H9 (cell line): ENCODE measurements at regions not wholly inside any gene's neighbourhood (a gene's known extent, or its start where the extent isn't known, plus 50 kb on each side); places are given as distances from the start of the nearest gene placed in this dataset.

ENCODE experiments used
- DNase-seq: peaks from one replicate; pipeline ENCODE4 v3.0.0-alpha.2; 2017
- H2AFZ ChIP-seq: one replicate; pipeline ENCODE4 v1.6.1; 2013; ENCODE audit warnings: mild to moderate bottlenecking, low read length, control low read depth, moderate library complexity
- H2AK5ac ChIP-seq: 2 replicates; pipeline ENCODE4 v1.6.1; 2013; ENCODE audit warnings: low read length, control low read depth, mixed read lengths; ENCODE audit not compliant: insufficient read length
- H2BK120ac ChIP-seq: one replicate; pipeline ENCODE4 v1.6.1; 2013; ENCODE audit warnings: low read depth, mild to moderate bottlenecking, low read length, control low read depth, inconsistent platforms; ENCODE audit not compliant: poor library complexity, severe bottlenecking
- H2BK12ac ChIP-seq: 2 replicates; pipeline ENCODE4 v1.6.1; 2013; ENCODE audit warnings: low read length, control low read depth, mixed read lengths, low read depth; ENCODE audit not compliant: insufficient read length
- H2BK15ac ChIP-seq: 2 replicates; pipeline ENCODE4 v1.6.1; 2013; ENCODE audit warnings: low read depth, low read length, control low read depth
- H2BK20ac ChIP-seq: one replicate; pipeline ENCODE4 v1.6.1; 2013; ENCODE audit warnings: low read depth, mild to moderate bottlenecking, low read length, control low read depth, inconsistent platforms; ENCODE audit not compliant: poor library complexity, severe bottlenecking
- H2BK5ac ChIP-seq: 2 replicates; pipeline ENCODE4 v1.6.1; 2013; ENCODE audit warnings: low read length, control low read depth, mixed read lengths; ENCODE audit not compliant: insufficient read length
- H3K14ac ChIP-seq: 2 replicates; pipeline ENCODE4 v1.6.1; 2013; ENCODE audit warnings: low read length, control low read depth; ENCODE audit not compliant: insufficient read depth
- H3K18ac ChIP-seq: 2 replicates; pipeline ENCODE4 v1.6.1; 2013; ENCODE audit warnings: low read depth, mild to moderate bottlenecking, mixed read lengths, low read length, control low read depth; ENCODE audit not compliant: insufficient read length
- H3K23ac ChIP-seq: 2 replicates; pipeline ENCODE4 v1.6.1; 2013; ENCODE audit warnings: low read length, control low read depth, mixed read lengths, low read depth; ENCODE audit not compliant: insufficient read length
- H3K23me2 ChIP-seq: 2 replicates; pipeline ENCODE4 v1.6.1; 2013; ENCODE audit warnings: low read depth, mild to moderate bottlenecking, mixed read lengths, low read length, control low read depth; ENCODE audit not compliant: insufficient read length, poor library complexity, severe bottlenecking
- H3K27ac ChIP-seq: 2 replicates; pipeline ENCODE4 v1.5.1; 2013; ENCODE audit warnings: low read length, control low read depth, mixed read lengths, low read depth; ENCODE audit not compliant: insufficient read length
- H3K27me3 ChIP-seq: 2 replicates; pipeline ENCODE4 v1.6.1; 2013; ENCODE audit warnings: low read length, control low read depth, inconsistent platforms; ENCODE audit not compliant: insufficient read depth
- H3K4ac ChIP-seq: 2 replicates; pipeline ENCODE4 v1.6.1; 2013; ENCODE audit warnings: low read depth, mild to moderate bottlenecking, control low read depth, inconsistent platforms, low read length, moderate library complexity
- H3K4me1 ChIP-seq: 2 replicates; pipeline ENCODE4 v1.6.1; 2013; ENCODE audit warnings: low read length, control low read depth, inconsistent platforms; ENCODE audit not compliant: insufficient read depth
- H3K4me2 ChIP-seq: 2 replicates; pipeline ENCODE4 v1.6.1; 2013; ENCODE audit warnings: low read length, control low read depth, mixed read lengths; ENCODE audit not compliant: insufficient read length, insufficient read depth
- H3K56ac ChIP-seq: 2 replicates; pipeline ENCODE4 v1.6.1; 2013; ENCODE audit warnings: low read depth, mild to moderate bottlenecking, mixed read lengths, low read length, control low read depth; ENCODE audit not compliant: insufficient read length
- H3K79me1 ChIP-seq: 2 replicates; pipeline ENCODE4 v1.6.1; 2013; ENCODE audit warnings: low read depth, mild to moderate bottlenecking, moderate library complexity, low read length, control low read depth, inconsistent platforms; ENCODE audit not compliant: insufficient read depth, poor library complexity, severe bottlenecking
- H3K79me2 ChIP-seq: 2 replicates; pipeline ENCODE4 v1.6.1; 2013; ENCODE audit warnings: low read length, control low read depth, inconsistent platforms; ENCODE audit not compliant: insufficient read depth
- H3K9ac ChIP-seq: 2 replicates; pipeline ENCODE4 v1.6.1; 2013; ENCODE audit warnings: low read length, control low read depth, mixed read lengths; ENCODE audit not compliant: insufficient read length; ENCODE audit errors: extremely low read depth
- H3K9me3 ChIP-seq: one replicate; pipeline ENCODE4 v1.6.1; 2013; ENCODE audit warnings: low read depth, low read length, inconsistent platforms; ENCODE audit not compliant: control insufficient read depth
- H3T11ph ChIP-seq: one replicate; pipeline ENCODE4 v1.6.1; 2013; ENCODE audit warnings: mild to moderate bottlenecking, low read length, control low read depth, inconsistent platforms
- H4K20me1 ChIP-seq: one replicate; pipeline ENCODE4 v1.6.1; 2013; ENCODE audit not compliant: control insufficient read depth, insufficient read length, insufficient read depth
- H4K5ac ChIP-seq: 2 replicates; pipeline ENCODE4 v1.6.1; 2013; ENCODE audit warnings: low read depth, mild to moderate bottlenecking, mixed read lengths, low read length, control low read depth; ENCODE audit not compliant: insufficient read length
- H4K8ac ChIP-seq: replicated peaks from 2 replicates; pipeline ENCODE4 v1.6.1; 2013; ENCODE audit warnings: low read length, control low read depth, mixed read lengths, low read depth; ENCODE audit not compliant: insufficient read length
- H4K91ac ChIP-seq: 2 replicates; pipeline ENCODE4 v1.6.1; 2013; ENCODE audit warnings: low read depth, mild to moderate bottlenecking, moderate library complexity, mixed read lengths, low read length, control low read depth; ENCODE audit not compliant: insufficient read length
- H3K27ac Mint-ChIP-seq, 3 experiments: 2 replicates in 2 of 3; 3 replicates in 1 of 3; pipeline ENCODE4 v1.8.0; 2020 to 2021; ENCODE audit warnings: mixed read lengths in 3 of 3, mild to moderate bottlenecking in 1 of 3, moderate library complexity in 1 of 3
- H3K27me3 Mint-ChIP-seq: 2 replicates; pipeline ENCODE4 v1.8.0; 2021; ENCODE audit warnings: low read depth, mild to moderate bottlenecking, moderate library complexity, mixed read lengths
- H3K36me3 Mint-ChIP-seq, 3 experiments: 2 replicates in 2 of 3; 3 replicates in 1 of 3; pipeline ENCODE4 v1.8.0; 2020 to 2021; ENCODE audit warnings: low read depth in 3 of 3, mixed read lengths in 3 of 3; ENCODE audit not compliant: insufficient read depth in 1 of 3
- H3K4me1 Mint-ChIP-seq, 2 experiments: 2 replicates each; pipeline ENCODE4 v1.8.0; 2020; ENCODE audit warnings: mixed read lengths in 2 of 2
- H3K4me3 Mint-ChIP-seq, 2 experiments: 2 replicates in 1 of 2; 3 replicates in 1 of 2; pipeline ENCODE4 v1.8.0; 2020 to 2021; ENCODE audit warnings: mild to moderate bottlenecking in 2 of 2, mixed read lengths in 2 of 2, moderate library complexity in 1 of 2
- H3K9me3 Mint-ChIP-seq, 2 experiments: 2 replicates in 1 of 2; 3 replicates in 1 of 2; pipeline ENCODE4 v1.8.0; 2020; ENCODE audit warnings: mild to moderate bottlenecking in 2 of 2, mixed read lengths in 2 of 2, moderate library complexity in 1 of 2
- WGBS: extraction: QIAGEN DNeasy Blood & Tissue Kit; methylation state at CpG from one replicate; pipeline ENCODE4 v1.1.7; 2013; ENCODE audit warnings: missing lambda C conversion rate, low lambda C conversion rate, mixed read lengths; ENCODE audit not compliant: insufficient read length; ENCODE audit errors: extremely low coverage; 5-methylcytosine and 5-hydroxymethylcytosine counted together
- TF ChIP-seq, protein P1 (sequence below): fragments of 200-600 bp; sonication (generic); conservative IDR thresholded peaks from 3 replicates; pipeline ENCODE4 v1.8.0; 2021; ENCODE audit warnings: antibody characterized with exemption, mild to moderate bottlenecking

DNA sequence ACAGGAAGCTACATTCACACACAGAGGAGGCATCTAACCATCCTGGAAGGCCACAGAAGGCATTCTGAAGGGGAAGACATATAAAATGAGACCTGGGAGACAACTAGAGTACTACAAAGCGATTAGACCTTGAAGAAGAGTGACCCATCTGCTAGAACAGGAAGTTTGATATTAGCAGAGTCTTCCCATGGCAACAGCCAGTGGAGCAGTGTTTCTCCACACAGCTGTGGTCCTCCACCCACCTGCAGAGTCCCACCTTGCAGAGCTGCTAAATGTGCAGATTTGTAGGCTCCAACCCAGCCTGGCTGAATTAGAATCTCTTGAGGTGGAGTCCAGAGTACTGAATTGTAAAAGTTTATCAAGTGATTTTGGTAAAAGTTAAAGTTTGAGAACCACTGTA, 267.0 kb downstream of the CETN3 start:
- no peak overlapping the region for H2BK20ac ChIP-seq
- H2BK5ac ChIP-seq, result no peak overlapping the region
- TF ChIP-seq, protein P1, sequence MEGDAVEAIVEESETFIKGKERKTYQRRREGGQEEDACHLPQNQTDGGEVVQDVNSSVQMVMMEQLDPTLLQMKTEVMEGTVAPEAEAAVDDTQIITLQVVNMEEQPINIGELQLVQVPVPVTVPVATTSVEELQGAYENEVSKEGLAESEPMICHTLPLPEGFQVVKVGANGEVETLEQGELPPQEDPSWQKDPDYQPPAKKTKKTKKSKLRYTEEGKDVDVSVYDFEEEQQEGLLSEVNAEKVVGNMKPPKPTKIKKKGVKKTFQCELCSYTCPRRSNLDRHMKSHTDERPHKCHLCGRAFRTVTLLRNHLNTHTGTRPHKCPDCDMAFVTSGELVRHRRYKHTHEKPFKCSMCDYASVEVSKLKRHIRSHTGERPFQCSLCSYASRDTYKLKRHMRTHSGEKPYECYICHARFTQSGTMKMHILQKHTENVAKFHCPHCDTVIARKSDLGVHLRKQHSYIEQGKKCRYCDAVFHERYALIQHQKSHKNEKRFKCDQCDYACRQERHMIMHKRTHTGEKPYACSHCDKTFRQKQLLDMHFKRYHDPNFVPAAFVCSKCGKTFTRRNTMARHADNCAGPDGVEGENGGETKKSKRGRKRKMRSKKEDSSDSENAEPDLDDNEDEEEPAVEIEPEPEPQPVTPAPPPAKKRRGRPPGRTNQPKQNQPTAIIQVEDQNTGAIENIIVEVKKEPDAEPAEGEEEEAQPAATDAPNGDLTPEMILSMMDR, result no peak
- Mint-ChIP-seq H3K4me1 (peaks cover 0 to 16% of the 10 kb centered on the region in 2 experiments; a peak in 2 of 4 replicates), H3K27me3 (no peaks in the 10 kb centered on the region), H3K9me3 (peaks cover 5 to 14% of the 10 kb centered on the region in 2 experiments; a peak in 4 of 5 replicates), H3K4me3 (no peak overlapping the region), H3K36me3 (peaks cover 3 to 13% (median 11%) of the 10 kb centered on the region in 3 experiments; a peak in 6 of 7 replicates), H3K27ac (no peak overlapping the region)
- no peak overlapping the region for H3K4ac ChIP-seq
- H3K56ac ChIP-seq, result no peak overlapping the region
- WGBS, result no CpG with 5 or more reads among the region's 1 CpG
- no peak overlapping the region for H3K27ac ChIP-seq
- H3K79me2 ChIP-seq, result no peaks in the 10 kb centered on the region
- no peaks in the 10 kb centered on the region for H3K23me2 ChIP-seq
- no peak overlapping the region for H2AK5ac ChIP-seq
- no peaks in the 10 kb centered on the region for H3K9me3 ChIP-seq
- H4K91ac ChIP-seq, result no peak overlapping the region
- H4K20me1 ChIP-seq, result no peaks in the 10 kb centered on the region
- no peak overlapping the region for H3K4me2 ChIP-seq
- H3K14ac ChIP-seq, result no peak overlapping the region
- H2BK15ac ChIP-seq, result no peak overlapping the region
- no peak overlapping the region for H4K5ac ChIP-seq
- no peak overlapping the region for H2BK120ac ChIP-seq
- no peak overlapping the region for H4K8ac ChIP-seq
- DNase-seq, result no peak
- no peaks in the 10 kb centered on the region for H3K79me1 ChIP-seq
- H2AFZ ChIP-seq, result no peak overlapping the region
- H3K9ac ChIP-seq, result no peak overlapping the region
- no peak overlapping the region for H3T11ph ChIP-seq
- no peak overlapping the region for H3K23ac ChIP-seq
- no peaks in the 10 kb centered on the region for H3K27me3 ChIP-seq
- no peaks in the 10 kb centered on the region for H3K4me1 ChIP-seq
- H3K18ac ChIP-seq, result no peak overlapping the region
- H2BK12ac ChIP-seq, result no peak overlapping the region
